Inflammatory macrophage (primary cell): ENCODE measurements at regions not wholly inside any gene's neighbourhood (a gene's known extent, or its start where the extent isn't known, plus 50 kb on each side); places are given as distances from the start of the nearest gene placed in this dataset.

ENCODE experiments used
- DNase-seq, 2 donors: peaks; one replicate each; pipeline ENCODE4 v3.0.0-alpha.2; 2020 to 2022

- DNase-seq: no peak
Measured at GRCh38 chr18:47317824-47318508, 66.5 kb upstream of the SKOR2 start.

DNA sequence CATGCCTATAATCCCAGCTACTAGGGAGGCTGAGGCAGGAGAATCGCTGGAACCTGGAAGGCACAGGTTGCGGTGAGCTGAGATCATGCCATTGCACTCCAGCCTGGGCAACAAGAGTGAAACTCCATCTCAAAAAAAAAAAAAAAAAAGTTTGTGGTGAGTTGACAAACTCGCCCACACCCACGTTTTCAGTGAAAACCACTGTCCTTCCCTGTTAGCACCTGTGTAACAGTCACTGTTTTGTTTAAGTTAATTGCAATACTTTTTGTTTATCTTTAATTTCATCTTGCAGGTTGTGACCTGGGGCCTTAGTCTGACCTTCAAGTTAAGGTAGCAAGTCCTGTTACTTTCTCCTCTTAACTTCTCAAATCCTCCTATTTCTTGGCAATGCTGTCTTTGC is 65.5 kb upstream of the SKOR2 start:
- DNase-seq: no peak

DNA sequence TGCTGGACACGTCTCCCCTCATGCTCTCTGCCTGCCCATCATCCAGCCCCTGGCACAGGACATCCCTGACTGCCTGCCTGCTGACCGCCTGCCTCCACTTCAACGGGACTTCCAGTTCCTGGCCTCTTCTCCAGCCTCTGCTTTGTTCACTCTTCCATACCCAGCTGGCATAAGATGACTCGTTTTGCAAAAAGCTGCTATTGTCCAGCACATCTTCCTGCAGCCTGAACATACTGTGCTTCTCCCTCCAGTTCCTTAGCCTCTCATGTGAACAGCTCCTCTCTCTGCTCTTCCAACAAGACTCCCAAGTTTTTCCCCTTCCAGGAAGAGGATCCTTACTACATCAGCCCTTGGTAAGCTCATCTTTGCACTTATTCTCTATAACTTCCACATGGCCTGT is 62.4 kb upstream of the SKOR2 start:
- no peak for DNase-seq

- DNase-seq: no peak
Measured at GRCh38 chr18:47311585-47311984, 60.1 kb upstream of the SKOR2 start.
